SK-N-SH (cell line): ENCODE measurements at regions not wholly inside any gene's neighbourhood (a gene's known extent, or its start where the extent isn't known, plus 50 kb on each side); places are given as distances from the start of the nearest gene placed in this dataset.

Experiments used
- EP300 ChIP-seq, 2 experiments: IDR thresholded peaks; 2 replicates each; pipeline versions ENCODE4 v1.4.0 to v1.6.1; 2012; ENCODE audit warnings: borderline replicate concordance in 1 of 2, low read depth in 1 of 2, low read length in 1 of 2
- FOXJ3 ChIP-seq: sonication (generic); formaldehyde crosslinking; IDR thresholded peaks from 2 replicates; pipeline ENCODE4 v1.5.1; 2020; ENCODE audit warnings: mild to moderate bottlenecking, missing genetic modification reagents
- POLR2AphosphoS5 ChIP-seq: IDR thresholded peaks from 2 replicates; pipeline ENCODE4 v1.6.1; 2012; ENCODE audit warnings: low read depth, low read length
- RAD21 ChIP-seq: IDR thresholded peaks from 2 replicates; pipeline ENCODE4 v1.6.1; 2012; ENCODE audit warnings: mild to moderate bottlenecking, low read length
- TF ChIP-seq, protein P1 (sequence below): fragments of 200-600 bp; sonication (generic); IDR thresholded peaks from 2 replicates; pipeline ENCODE4 v1.6.1; 2017; ENCODE audit warnings: antibody characterized with exemption, mild to moderate bottlenecking, moderate library complexity

DNA sequence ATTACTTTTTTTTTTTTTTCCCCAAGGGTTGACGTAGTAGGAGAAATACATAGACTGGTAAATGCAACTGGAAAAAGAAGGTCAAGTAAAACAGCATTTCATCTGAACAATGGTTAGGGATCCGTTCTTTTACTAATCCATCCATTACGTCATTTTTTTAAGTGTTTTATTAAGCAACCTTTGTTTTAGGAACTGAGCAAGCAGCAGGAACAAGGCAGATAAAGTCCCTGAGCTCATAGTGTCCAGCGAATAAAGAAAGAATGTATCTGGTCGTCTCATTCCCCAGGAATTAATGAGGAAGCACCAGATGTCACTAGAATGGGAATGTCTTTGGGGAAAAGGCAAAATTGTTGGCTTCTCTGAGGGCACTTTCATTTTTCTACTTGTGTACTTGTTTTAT is 842.4 kb downstream of the TDRD15 start:
- TF ChIP-seq, protein P1, sequence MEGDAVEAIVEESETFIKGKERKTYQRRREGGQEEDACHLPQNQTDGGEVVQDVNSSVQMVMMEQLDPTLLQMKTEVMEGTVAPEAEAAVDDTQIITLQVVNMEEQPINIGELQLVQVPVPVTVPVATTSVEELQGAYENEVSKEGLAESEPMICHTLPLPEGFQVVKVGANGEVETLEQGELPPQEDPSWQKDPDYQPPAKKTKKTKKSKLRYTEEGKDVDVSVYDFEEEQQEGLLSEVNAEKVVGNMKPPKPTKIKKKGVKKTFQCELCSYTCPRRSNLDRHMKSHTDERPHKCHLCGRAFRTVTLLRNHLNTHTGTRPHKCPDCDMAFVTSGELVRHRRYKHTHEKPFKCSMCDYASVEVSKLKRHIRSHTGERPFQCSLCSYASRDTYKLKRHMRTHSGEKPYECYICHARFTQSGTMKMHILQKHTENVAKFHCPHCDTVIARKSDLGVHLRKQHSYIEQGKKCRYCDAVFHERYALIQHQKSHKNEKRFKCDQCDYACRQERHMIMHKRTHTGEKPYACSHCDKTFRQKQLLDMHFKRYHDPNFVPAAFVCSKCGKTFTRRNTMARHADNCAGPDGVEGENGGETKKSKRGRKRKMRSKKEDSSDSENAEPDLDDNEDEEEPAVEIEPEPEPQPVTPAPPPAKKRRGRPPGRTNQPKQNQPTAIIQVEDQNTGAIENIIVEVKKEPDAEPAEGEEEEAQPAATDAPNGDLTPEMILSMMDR = no peak
- TF ChIP-seq RAD21 = no peak
- no peak for TF ChIP-seq POLR2AphosphoS5
- TF ChIP-seq FOXJ3 (CRISPR knock-in tag) = no peak
- TF ChIP-seq EP300 (IDR thresholded peaks at IDR 0.05; ENCODE audit: borderline replicate concordance in 1 of 2, low read depth in 1 of 2, low read length in 1 of 2) = no peak
